ENCODE measurements at regions not wholly inside any gene's neighbourhood (a gene's known extent, or its start where the extent isn't known, plus 50 kb on each side); places are given as distances from the start of the nearest gene placed in this dataset.

- 74 to 75% methylated on average over 6 of the region's 6 CpGs for WGBS, 2 donors
- no peak for TF ChIP-seq CTCF (IDR thresholded peaks at IDR 0.05; ENCODE audit: control extremely low read depth, extremely low read depth)
- H3K27ac ChIP-seq (ENCODE audit: low read depth in 1 of 2, low read length in 1 of 2) = no peak overlapping the region
- no peaks in the 10 kb centered on the region for H3K36me3 ChIP-seq (ENCODE audit: control insufficient read depth in 4 of 4, insufficient read depth in 4 of 4, low read length in 4 of 4)
- H3K27me3 ChIP-seq (ENCODE audit: control insufficient read depth in 3 of 3, insufficient read depth in 3 of 3, low read length in 2 of 3) = no peaks in the 10 kb centered on the region
- DNase-seq = no peak
- H3K4me3 ChIP-seq = no peak overlapping the region
- ATAC-seq (ENCODE audit: insufficient read depth, low FRiP score) = no peak
- peaks cover 0 to 1% (median 0%) of the 10 kb centered on the region in 5 donors for H3K4me1 ChIP-seq (ENCODE audit: control insufficient read depth in 5 of 5, insufficient read depth in 5 of 5, low read length in 5 of 5)
- no peaks in the 10 kb centered on the region for H3K9me3 ChIP-seq (ENCODE audit: control insufficient read depth in 4 of 4, insufficient read depth in 3 of 4, low read length in 3 of 4)
- no peak overlapping the region for H3K9ac ChIP-seq (ENCODE audit: insufficient read depth in 1 of 2, low read length in 2 of 2)
Measured at GRCh38 chr6:99814230-99814928, 179.6 kb downstream of the MCHR2 start.

GRCh38 chr6:99816795-99817194, 177.2 kb downstream of the MCHR2 start:
- H3K36me3 ChIP-seq (ENCODE audit: control insufficient read depth in 4 of 4, insufficient read depth in 4 of 4, low read length in 4 of 4) = no peaks in the 10 kb centered on the region

GRCh38 chr6:99818161-99818560, 175.9 kb downstream of the MCHR2 start:
- TF ChIP-seq CTCF (IDR thresholded peaks at IDR 0.05; ENCODE audit: control extremely low read depth, extremely low read depth) = no peak
- H3K9ac ChIP-seq (ENCODE audit: insufficient read depth in 1 of 2, low read length in 2 of 2) = no peak overlapping the region
- no peaks in the 10 kb centered on the region for H3K9me3 ChIP-seq (ENCODE audit: control insufficient read depth in 4 of 4, insufficient read depth in 3 of 4, low read length in 3 of 4)
- no peak overlapping the region for H3K4me3 ChIP-seq
- H3K4me1 ChIP-seq (ENCODE audit: control insufficient read depth in 5 of 5, insufficient read depth in 5 of 5, low read length in 5 of 5) = no peaks in the 10 kb centered on the region
- H3K27ac ChIP-seq (ENCODE audit: low read depth in 1 of 2, low read length in 1 of 2) = no peak overlapping the region
- ATAC-seq (ENCODE audit: insufficient read depth, low FRiP score) (no peak), DNase-seq (peak in 1 of 3 donors; percentile 14)
- no peaks in the 10 kb centered on the region for H3K36me3 ChIP-seq (ENCODE audit: control insufficient read depth in 4 of 4, insufficient read depth in 4 of 4, low read length in 4 of 4)
- H3K27me3 ChIP-seq (ENCODE audit: control insufficient read depth in 3 of 3, insufficient read depth in 3 of 3, low read length in 2 of 3) = no peaks in the 10 kb centered on the region
- WGBS, 2 donors = 59 to 78% methylated on average over 2 of the region's 2 CpGs

More at GRCh38 chr6:99816795-99817194, 177.2 kb downstream of the MCHR2 start:
- Histone ChIP-seq H3K9ac (ENCODE audit: insufficient read depth in 1 of 2, low read length in 2 of 2) (no peak overlapping the region), H3K9me3 (ENCODE audit: control insufficient read depth in 4 of 4, insufficient read depth in 3 of 4, low read length in 3 of 4) (no peaks in the 10 kb centered on the region), H3K27ac (ENCODE audit: low read depth in 1 of 2, low read length in 1 of 2) (no peak overlapping the region), H3K27me3 (ENCODE audit: control insufficient read depth in 3 of 3, insufficient read depth in 3 of 3, low read length in 2 of 3) (no peaks in the 10 kb centered on the region), H3K4me1 (ENCODE audit: control insufficient read depth in 5 of 5, insufficient read depth in 5 of 5, low read length in 5 of 5) (no peaks in the 10 kb centered on the region), H3K4me3 (no peak overlapping the region)
- 84 to 86% methylated on average over 5 of the region's 5 CpGs for WGBS, 2 donors
- ATAC-seq (ENCODE audit: insufficient read depth, low FRiP score) = no peak
- no peak for TF ChIP-seq CTCF (IDR thresholded peaks at IDR 0.05; ENCODE audit: control extremely low read depth, extremely low read depth)
- DNase-seq = no peak

GRCh38 chr6:99819853-99820252, 174.2 kb downstream of the MCHR2 start:
- no peak overlapping the region for H3K9ac ChIP-seq (ENCODE audit: insufficient read depth in 1 of 2, low read length in 2 of 2)
- WGBS, 2 donors = 88 to 92% methylated on average over 5 of the region's 5 CpGs
- H3K4me1 ChIP-seq (ENCODE audit: control insufficient read depth in 5 of 5, insufficient read depth in 5 of 5, low read length in 5 of 5) = no peaks in the 10 kb centered on the region
- no peaks in the 10 kb centered on the region for H3K36me3 ChIP-seq (ENCODE audit: control insufficient read depth in 4 of 4, insufficient read depth in 4 of 4, low read length in 4 of 4)
- DNase-seq = no peak
- H3K9me3 ChIP-seq (ENCODE audit: control insufficient read depth in 4 of 4, insufficient read depth in 3 of 4, low read length in 3 of 4) = no peaks in the 10 kb centered on the region
- no peak overlapping the region for H3K27ac ChIP-seq (ENCODE audit: low read depth in 1 of 2, low read length in 1 of 2)
- no peaks in the 10 kb centered on the region for H3K27me3 ChIP-seq (ENCODE audit: control insufficient read depth in 3 of 3, insufficient read depth in 3 of 3, low read length in 2 of 3)
- TF ChIP-seq CTCF (IDR thresholded peaks at IDR 0.05; ENCODE audit: control extremely low read depth, extremely low read depth) = no peak
- ATAC-seq (ENCODE audit: insufficient read depth, low FRiP score) = no peak
- H3K4me3 ChIP-seq = no peak overlapping the region
